ENCODE measurements at regions not wholly inside any gene's neighbourhood (a gene's known extent, or its start where the extent isn't known, plus 50 kb on each side); places are given as distances from the start of the nearest gene placed in this dataset.

DNA sequence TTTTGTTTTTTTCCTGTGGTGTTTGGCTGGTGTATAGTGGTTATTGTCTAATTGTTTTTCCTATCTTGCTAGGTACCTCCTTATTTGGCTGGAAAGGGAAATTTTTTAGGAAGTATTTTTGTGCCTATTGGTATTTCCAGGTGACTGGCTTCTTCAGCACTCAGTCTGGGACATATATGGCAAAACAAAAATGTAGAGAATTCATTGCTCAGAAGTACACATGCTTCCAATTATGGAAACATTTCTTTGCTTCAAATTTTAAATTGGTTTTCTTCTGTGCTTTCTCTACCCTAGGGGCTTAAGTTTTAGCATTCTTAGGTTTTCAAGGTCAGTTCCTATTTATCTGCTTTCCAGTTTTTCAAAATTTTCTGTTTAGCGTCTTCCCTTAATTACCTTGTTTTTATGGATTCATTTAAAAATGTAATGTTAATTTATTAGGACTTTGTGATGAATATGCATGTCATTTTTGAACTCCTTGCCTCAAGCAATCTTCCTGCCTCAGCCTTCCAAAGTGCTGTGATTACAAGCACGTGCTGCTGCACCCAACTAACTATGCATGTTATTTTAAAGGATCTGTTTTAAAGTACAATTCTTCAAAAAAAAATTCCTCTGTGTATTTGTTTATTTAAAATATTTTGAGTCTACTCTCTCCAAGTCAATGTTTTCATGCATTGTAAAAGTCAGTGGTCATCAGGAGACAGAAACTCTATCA is 231.9 kb upstream of the DPPA4 start:
- TF ChIP-seq, protein P1, sequence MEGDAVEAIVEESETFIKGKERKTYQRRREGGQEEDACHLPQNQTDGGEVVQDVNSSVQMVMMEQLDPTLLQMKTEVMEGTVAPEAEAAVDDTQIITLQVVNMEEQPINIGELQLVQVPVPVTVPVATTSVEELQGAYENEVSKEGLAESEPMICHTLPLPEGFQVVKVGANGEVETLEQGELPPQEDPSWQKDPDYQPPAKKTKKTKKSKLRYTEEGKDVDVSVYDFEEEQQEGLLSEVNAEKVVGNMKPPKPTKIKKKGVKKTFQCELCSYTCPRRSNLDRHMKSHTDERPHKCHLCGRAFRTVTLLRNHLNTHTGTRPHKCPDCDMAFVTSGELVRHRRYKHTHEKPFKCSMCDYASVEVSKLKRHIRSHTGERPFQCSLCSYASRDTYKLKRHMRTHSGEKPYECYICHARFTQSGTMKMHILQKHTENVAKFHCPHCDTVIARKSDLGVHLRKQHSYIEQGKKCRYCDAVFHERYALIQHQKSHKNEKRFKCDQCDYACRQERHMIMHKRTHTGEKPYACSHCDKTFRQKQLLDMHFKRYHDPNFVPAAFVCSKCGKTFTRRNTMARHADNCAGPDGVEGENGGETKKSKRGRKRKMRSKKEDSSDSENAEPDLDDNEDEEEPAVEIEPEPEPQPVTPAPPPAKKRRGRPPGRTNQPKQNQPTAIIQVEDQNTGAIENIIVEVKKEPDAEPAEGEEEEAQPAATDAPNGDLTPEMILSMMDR (conservative IDR thresholded peaks at IDR 0.05; ENCODE audit: low read length), result no peak
- TF ChIP-seq EZH2phosphoT487 (IDR thresholded peaks at IDR 0.05; ENCODE audit: borderline replicate concordance, low read depth, low read length), result no peak
